22Rv1 (cell line): ENCODE measurements at regions not wholly inside any gene's neighbourhood (a gene's known extent, or its start where the extent isn't known, plus 50 kb on each side); places are given as distances from the start of the nearest gene placed in this dataset.

Experiments used
- H3K27ac ChIP-seq: fragments of 450-650 bp; 2 replicates; pipeline ENCODE4 v1.5.1; 2017
- CTCF ChIP-seq: fragments of 450-650 bp; IDR thresholded peaks from 2 replicates; pipeline ENCODE4 v1.5.1; 2017; ENCODE audit warnings: mild to moderate bottlenecking
- ZFX ChIP-seq: fragments of 450-650 bp; IDR thresholded peaks from 2 replicates; pipeline ENCODE4 v1.6.1; 2017; ENCODE audit warnings: antibody characterized with exemption, borderline replicate concordance

- no peak for TF ChIP-seq ZFX
- no peak for TF ChIP-seq CTCF
- H3K27ac ChIP-seq: no peak overlapping the region
Measured at GRCh38 chr10:35857860-35858259, 215.8 kb upstream of the FZD8 start.

GRCh38 chr10:35855155-35855947 lies 213.3 kb upstream of the FZD8 start:
- no peak overlapping the region for H3K27ac ChIP-seq
- TF ChIP-seq CTCF (no peak), ZFX (no peak)

- TF ChIP-seq ZFX: no peak
- TF ChIP-seq CTCF: no peak
- H3K27ac ChIP-seq: no peak overlapping the region
Measured at GRCh38 chr10:35854661-35855060, 212.6 kb upstream of the FZD8 start.

- no peak overlapping the region for H3K27ac ChIP-seq
- TF ChIP-seq CTCF (no peak), ZFX (no peak)
Measured at GRCh38 chr10:35852721-35853120, 210.6 kb upstream of the FZD8 start.

- H3K27ac ChIP-seq: no peak overlapping the region
- no peak for TF ChIP-seq CTCF
- TF ChIP-seq ZFX: no peak
Measured at GRCh38 chr10:35848412-35848811, 206.3 kb upstream of the FZD8 start.

- TF ChIP-seq ZFX: no peak
- no peak for TF ChIP-seq CTCF
- H3K27ac ChIP-seq: no peak overlapping the region
Measured at GRCh38 chr10:35844686-35845085, 202.6 kb upstream of the FZD8 start.

- H3K27ac ChIP-seq: no peak overlapping the region
- TF ChIP-seq ZFX: no peak
- no peak for TF ChIP-seq CTCF
Measured at GRCh38 chr10:35843524-35844181, 201.6 kb upstream of the FZD8 start.
